ENCODE measurements at regions not wholly inside any gene's neighbourhood (a gene's known extent, or its start where the extent isn't known, plus 50 kb on each side); places are given as distances from the start of the nearest gene placed in this dataset.

DNA sequence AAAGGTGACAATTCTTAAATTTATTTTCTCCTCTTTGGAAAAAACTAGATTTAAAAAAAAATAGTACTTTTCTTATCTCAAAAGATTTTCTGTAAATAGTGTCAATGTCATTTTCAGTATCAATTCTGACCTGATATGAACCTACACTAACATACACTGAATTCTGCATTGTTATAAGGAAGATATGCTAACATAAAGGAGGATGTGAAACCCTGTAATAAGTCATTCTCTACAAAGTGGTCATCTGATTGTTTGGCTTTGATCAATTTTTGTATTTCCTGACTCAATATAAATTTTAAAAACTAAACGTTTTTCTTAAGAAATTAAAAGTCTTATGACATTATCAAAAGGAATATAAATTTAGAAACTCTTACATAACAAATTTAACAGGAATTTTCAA, 233.6 kb upstream of the EDIL3 start:
- 12% methylated on average over 1 of the region's 1 CpG for WGBS, 3 donors
- Histone ChIP-seq H3K36me3 (no peaks in the 10 kb centered on the region), H3K9me3 (no peaks in the 10 kb centered on the region), H3K4me1 (ENCODE audit: insufficient read depth) (no peaks in the 10 kb centered on the region), H3K27ac (no peak overlapping the region), H3K27me3 (no peaks in the 10 kb centered on the region), H3K4me3 (no peak overlapping the region)
- TF ChIP-seq EP300 (IDR thresholded peaks at IDR 0.05) (no peak), POLR2A (IDR thresholded peaks at IDR 0.05) (no peak)
- TF ChIP-seq, protein P1, sequence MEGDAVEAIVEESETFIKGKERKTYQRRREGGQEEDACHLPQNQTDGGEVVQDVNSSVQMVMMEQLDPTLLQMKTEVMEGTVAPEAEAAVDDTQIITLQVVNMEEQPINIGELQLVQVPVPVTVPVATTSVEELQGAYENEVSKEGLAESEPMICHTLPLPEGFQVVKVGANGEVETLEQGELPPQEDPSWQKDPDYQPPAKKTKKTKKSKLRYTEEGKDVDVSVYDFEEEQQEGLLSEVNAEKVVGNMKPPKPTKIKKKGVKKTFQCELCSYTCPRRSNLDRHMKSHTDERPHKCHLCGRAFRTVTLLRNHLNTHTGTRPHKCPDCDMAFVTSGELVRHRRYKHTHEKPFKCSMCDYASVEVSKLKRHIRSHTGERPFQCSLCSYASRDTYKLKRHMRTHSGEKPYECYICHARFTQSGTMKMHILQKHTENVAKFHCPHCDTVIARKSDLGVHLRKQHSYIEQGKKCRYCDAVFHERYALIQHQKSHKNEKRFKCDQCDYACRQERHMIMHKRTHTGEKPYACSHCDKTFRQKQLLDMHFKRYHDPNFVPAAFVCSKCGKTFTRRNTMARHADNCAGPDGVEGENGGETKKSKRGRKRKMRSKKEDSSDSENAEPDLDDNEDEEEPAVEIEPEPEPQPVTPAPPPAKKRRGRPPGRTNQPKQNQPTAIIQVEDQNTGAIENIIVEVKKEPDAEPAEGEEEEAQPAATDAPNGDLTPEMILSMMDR (IDR thresholded peaks at IDR 0.05) = no peak
- no peak for DNase-seq
- intact Hi-C loops (cut with DNase I) = no loop called here

DNA sequence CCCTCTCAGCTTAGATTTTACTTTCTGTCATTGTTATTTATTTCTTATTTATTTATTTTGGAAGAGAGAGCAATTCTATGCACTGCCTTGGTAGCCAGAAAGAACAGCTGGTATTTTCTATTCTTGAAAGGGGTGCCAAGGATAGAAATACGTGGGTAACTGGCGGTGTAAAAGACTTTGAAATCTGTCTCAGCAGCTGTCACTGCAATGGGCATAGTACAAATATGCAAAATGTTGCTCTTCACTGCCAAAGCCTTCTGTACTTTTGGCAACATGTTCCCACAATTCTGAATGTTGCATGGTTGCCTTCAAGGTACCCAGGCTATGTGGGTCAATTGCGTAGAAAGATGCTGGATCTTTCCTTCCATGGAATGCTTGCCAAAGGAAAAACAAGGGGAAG, 230.2 kb upstream of the EDIL3 start:
- TF ChIP-seq, protein P1 (IDR thresholded peaks at IDR 0.05) = no peak
- TF ChIP-seq POLR2A (IDR thresholded peaks at IDR 0.05) = no peak
- no peak for TF ChIP-seq EP300 (IDR thresholded peaks at IDR 0.05)

DNA sequence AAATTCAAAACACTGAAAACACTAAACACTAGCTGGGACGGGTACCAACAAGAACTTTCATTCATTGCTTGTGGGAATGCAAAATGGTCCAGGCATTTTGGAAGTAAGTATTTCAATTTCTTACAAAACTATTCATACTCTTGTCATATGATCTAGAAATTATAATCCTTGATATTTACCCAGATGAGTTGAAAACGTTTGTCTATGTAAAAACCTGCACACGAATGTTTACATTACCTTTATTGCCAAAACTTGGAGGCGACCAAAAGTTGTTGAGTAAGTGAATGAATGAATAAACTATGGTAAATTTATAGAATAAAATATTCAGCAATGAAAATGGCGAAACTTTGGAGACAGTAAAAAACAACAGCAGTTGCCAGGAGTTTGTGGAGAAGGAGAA, 222.1 kb upstream of the EDIL3 start:
- intact Hi-C loops (cut with DNase I) = no loop called here
- DNase-seq = no peak
- 89 to 93% (median 89%) methylated on average over 5 of the region's 5 CpGs for WGBS, 3 donors

More for the DNA sequence above, 230.2 kb upstream of the EDIL3 start:
- intact Hi-C loops (cut with DNase I) = no loop called here
- no peak for DNase-seq
- H3K27me3 ChIP-seq = no peaks in the 10 kb centered on the region
- no peaks in the 10 kb centered on the region for H3K9me3 ChIP-seq
- no peak overlapping the region for H3K27ac ChIP-seq
- H3K4me3 ChIP-seq = no peak overlapping the region
- H3K4me1 ChIP-seq (ENCODE audit: insufficient read depth) = no peaks in the 10 kb centered on the region
- no peaks in the 10 kb centered on the region for H3K36me3 ChIP-seq
- whole genome bisulfite sequencing, 3 donors = 50 to 68% (median 54%) methylated on average over 3 of the region's 3 CpGs

DNA sequence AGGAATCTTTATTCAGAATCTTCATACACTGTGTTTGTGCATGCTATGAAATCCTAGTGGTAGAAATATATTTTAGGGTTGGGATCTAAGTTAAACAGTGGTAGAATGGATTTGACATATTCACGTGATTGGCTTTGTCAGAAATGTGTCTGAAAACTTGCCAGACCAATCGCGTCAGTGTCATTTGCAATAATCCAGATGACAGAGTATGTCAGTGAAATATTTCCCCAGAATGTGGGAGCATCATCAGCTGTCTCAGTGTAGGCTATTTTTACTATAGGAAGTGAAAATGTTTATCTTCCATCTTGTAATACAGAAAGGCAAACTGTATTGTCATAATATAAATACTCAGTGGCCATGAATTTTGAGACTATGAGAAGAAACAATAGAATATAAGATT, 220.6 kb upstream of the EDIL3 start:
- H3K4me1 ChIP-seq (ENCODE audit: insufficient read depth) = no peaks in the 10 kb centered on the region
- H3K4me3 ChIP-seq = no peak overlapping the region
- 89 to 93% (median 93%) methylated on average over 3 of the region's 3 CpGs for WGBS, 3 donors
- intact Hi-C loops (cut with DNase I) = no loop called here
- H3K27ac ChIP-seq = no peak overlapping the region
- no peaks in the 10 kb centered on the region for H3K9me3 ChIP-seq
- no peak for TF ChIP-seq EP300 (IDR thresholded peaks at IDR 0.05)
- no peak for TF ChIP-seq POLR2A (IDR thresholded peaks at IDR 0.05)
- TF ChIP-seq, protein P1 (IDR thresholded peaks at IDR 0.05) = no peak
- H3K36me3 ChIP-seq = no peaks in the 10 kb centered on the region
- H3K27me3 ChIP-seq = no peaks in the 10 kb centered on the region
- DNase-seq = no peak

More for the DNA sequence above, 222.1 kb upstream of the EDIL3 start:
- Histone ChIP-seq H3K4me1 (ENCODE audit: insufficient read depth) (no peaks in the 10 kb centered on the region), H3K36me3 (no peaks in the 10 kb centered on the region), H3K4me3 (no peak overlapping the region), H3K27me3 (no peaks in the 10 kb centered on the region), H3K9me3 (no peaks in the 10 kb centered on the region), H3K27ac (no peak overlapping the region)
- TF ChIP-seq, protein P1 (IDR thresholded peaks at IDR 0.05) = no peak
- TF ChIP-seq EP300 (IDR thresholded peaks at IDR 0.05) (no peak), POLR2A (IDR thresholded peaks at IDR 0.05) (no peak)

Measured in ovary (tissue), 7 donors.